IgD-negative memory B cell (primary cell): ENCODE measurements at regions not wholly inside any gene's neighbourhood (a gene's known extent, or its start where the extent isn't known, plus 50 kb on each side); places are given as distances from the start of the nearest gene placed in this dataset.

Experiments used
- H3K27ac Mint-ChIP-seq, 3 donors: one replicate each; pipeline ENCODE4 v1.8.0; 2020 to 2022; ENCODE audit warnings: mild to moderate bottlenecking in 3 of 3, mixed read lengths in 3 of 3, moderate library complexity in 1 of 3
- H3K27me3 Mint-ChIP-seq: one replicate; pipeline ENCODE4 v1.8.0; 2021; ENCODE audit warnings: mixed read lengths
- H3K36me3 Mint-ChIP-seq: one replicate; pipeline ENCODE4 v1.8.0; 2020; ENCODE audit warnings: mild to moderate bottlenecking, mixed read lengths
- H3K4me1 Mint-ChIP-seq, 3 donors: one replicate each; pipeline ENCODE4 v1.8.0; 2020 to 2022; ENCODE audit warnings: mixed read lengths in 3 of 3, mild to moderate bottlenecking in 1 of 3
- H3K4me3 Mint-ChIP-seq, 4 donors: one replicate each; pipeline ENCODE4 v1.8.0; 2020 to 2022; ENCODE audit warnings: mild to moderate bottlenecking in 4 of 4, mixed read lengths in 4 of 4, moderate library complexity in 3 of 4
- H3K9me3 Mint-ChIP-seq, 3 donors: one replicate each; pipeline ENCODE4 v1.8.0; 2020 to 2021; ENCODE audit warnings: mixed read lengths in 3 of 3, mild to moderate bottlenecking in 1 of 3

DNA sequence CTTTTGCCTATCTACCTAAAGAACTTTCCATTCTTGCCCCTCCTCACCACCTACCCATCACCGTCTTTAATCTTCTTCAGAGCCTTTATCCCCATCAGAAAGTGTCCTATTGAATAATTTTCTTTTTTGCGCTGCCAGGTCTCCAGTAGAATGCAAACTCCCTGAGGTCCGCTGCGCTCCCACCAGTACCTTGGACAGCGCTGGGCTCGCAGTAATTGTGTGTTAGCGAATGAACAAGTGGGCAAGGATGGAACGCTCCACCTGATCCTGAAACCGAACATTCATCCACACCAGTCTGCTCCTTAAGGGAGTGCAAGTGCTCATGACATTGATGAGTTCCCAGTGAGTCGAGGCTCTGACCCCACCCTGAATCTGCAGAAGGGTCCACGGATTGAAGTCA is 391.2 kb downstream of the CDH26 start:
- H3K4me1 Mint-ChIP-seq = no peaks in the 10 kb centered on the region
- H3K36me3 Mint-ChIP-seq = no peaks in the 10 kb centered on the region
- H3K27ac Mint-ChIP-seq = no peak overlapping the region
- H3K27me3 Mint-ChIP-seq = no peaks in the 10 kb centered on the region
- no peaks in the 10 kb centered on the region for H3K9me3 Mint-ChIP-seq
- no peak overlapping the region for H3K4me3 Mint-ChIP-seq

DNA sequence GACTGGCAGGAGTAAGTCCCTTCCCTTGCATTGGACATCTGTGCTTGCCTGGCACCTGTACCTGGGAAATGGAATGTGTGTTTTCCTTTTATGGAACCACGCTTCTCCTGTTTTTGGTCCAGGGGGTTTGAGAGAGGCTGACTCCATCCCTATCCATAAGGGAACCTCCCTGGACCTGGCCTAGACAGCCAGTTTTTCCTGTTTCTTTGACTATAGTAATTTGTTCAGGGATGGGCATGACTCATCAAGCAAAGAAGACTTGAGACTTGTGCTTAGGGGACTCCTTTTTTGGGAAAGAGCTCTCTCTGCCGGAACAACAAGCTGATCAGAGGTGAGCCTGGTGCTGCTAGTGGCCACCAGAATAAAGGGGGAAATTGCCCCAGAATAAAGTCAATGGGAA is 393.8 kb downstream of the CDH26 start:
- Mint-ChIP-seq H3K36me3 (no peaks in the 10 kb centered on the region), H3K27me3 (no peaks in the 10 kb centered on the region), H3K9me3 (no peaks in the 10 kb centered on the region), H3K4me1 (no peaks in the 10 kb centered on the region), H3K4me3 (no peak overlapping the region), H3K27ac (no peak overlapping the region)

DNA sequence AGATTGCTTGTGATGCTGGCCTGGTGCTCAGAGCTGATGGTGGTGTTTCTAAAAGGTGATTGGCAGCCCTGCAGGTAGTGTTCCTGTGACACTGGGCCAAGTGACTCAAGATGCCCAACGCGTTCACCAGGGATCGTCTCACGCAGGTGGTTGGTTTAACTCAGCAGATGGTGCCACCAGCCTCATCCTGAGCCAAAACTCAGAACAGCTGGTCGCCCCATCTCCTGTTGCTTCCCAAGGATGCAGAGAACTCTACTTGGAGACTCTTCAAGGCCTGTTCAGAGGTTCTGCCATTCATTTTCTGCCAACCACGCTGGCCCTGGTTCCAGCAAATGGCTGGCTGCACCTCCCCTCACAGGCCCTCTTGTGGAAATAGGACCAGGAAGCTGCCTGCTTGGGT is 394.4 kb downstream of the CDH26 start:
- no peak overlapping the region for H3K27ac Mint-ChIP-seq
- H3K4me1 Mint-ChIP-seq = no peaks in the 10 kb centered on the region
- no peak overlapping the region for H3K4me3 Mint-ChIP-seq
- no peaks in the 10 kb centered on the region for H3K27me3 Mint-ChIP-seq
- no peaks in the 10 kb centered on the region for H3K9me3 Mint-ChIP-seq
- H3K36me3 Mint-ChIP-seq = no peaks in the 10 kb centered on the region

DNA sequence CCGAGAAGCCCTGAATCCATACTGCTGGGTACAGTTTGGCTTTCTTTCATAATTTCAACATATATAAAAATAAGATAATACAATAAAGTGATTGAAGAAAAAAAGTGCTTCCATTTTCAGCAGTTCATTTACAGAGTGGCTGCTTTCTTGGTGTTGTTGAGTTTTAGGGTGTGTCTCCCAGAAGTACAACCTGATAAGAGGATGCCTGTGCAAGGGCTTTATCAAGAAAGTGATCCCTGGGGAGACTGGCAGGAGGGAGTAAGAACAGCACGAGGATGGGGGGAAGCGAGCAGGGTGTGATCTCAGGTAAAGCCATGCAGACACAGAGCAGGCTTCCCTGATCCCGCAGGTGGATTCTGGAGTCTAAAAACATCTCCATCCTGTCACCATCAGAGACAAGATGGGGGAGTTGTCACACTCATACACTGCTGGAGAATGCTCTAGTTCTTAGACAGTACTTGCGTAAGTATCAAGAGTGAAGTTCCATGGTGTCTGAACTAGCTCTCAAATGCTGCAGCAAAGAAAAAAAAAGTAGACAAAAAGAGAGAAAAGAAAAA is 395.9 kb downstream of the CDH26 start:
- Mint-ChIP-seq H3K9me3 (no peaks in the 10 kb centered on the region), H3K27me3 (no peaks in the 10 kb centered on the region), H3K4me1 (no peaks in the 10 kb centered on the region), H3K4me3 (no peak overlapping the region), H3K27ac (no peak overlapping the region), H3K36me3 (no peaks in the 10 kb centered on the region)

- H3K4me3 Mint-ChIP-seq = no peak overlapping the region
- peaks cover 0 to 1% (median 0%) of the 10 kb centered on the region in 3 donors for H3K9me3 Mint-ChIP-seq
- H3K27me3 Mint-ChIP-seq = no peaks in the 10 kb centered on the region
- H3K36me3 Mint-ChIP-seq = no peaks in the 10 kb centered on the region
- no peak overlapping the region for H3K27ac Mint-ChIP-seq
- no peaks in the 10 kb centered on the region for H3K4me1 Mint-ChIP-seq
These were observed 399.9 kb downstream of the CDH26 start for GRCh38 chr20:60358101-60358500.

DNA sequence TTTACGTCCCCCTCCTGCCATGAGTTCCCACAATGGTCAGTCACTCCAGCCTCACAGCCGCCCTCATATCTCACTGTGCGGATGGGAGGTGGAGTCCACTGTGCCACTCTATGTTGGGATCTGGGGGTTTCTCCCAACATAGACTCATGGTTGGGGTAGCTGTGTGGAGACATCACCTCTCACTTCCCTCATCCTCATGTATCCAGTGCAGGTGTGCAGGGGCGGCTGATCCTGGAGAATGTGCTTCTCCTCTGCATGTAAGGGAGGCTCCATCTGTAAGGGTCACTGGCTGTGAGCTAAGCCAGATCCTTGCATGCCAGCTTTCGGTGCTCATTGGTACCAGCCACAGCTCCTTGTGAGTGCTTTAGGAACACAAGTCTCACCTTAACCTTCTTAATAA is 400.8 kb downstream of the CDH26 start:
- no peaks in the 10 kb centered on the region for H3K27me3 Mint-ChIP-seq
- no peak overlapping the region for H3K4me3 Mint-ChIP-seq
- H3K4me1 Mint-ChIP-seq = no peaks in the 10 kb centered on the region
- H3K9me3 Mint-ChIP-seq = peaks cover 0 to 2% (median 0%) of the 10 kb centered on the region in 3 donors
- H3K36me3 Mint-ChIP-seq = no peaks in the 10 kb centered on the region
- H3K27ac Mint-ChIP-seq = no peak overlapping the region

DNA sequence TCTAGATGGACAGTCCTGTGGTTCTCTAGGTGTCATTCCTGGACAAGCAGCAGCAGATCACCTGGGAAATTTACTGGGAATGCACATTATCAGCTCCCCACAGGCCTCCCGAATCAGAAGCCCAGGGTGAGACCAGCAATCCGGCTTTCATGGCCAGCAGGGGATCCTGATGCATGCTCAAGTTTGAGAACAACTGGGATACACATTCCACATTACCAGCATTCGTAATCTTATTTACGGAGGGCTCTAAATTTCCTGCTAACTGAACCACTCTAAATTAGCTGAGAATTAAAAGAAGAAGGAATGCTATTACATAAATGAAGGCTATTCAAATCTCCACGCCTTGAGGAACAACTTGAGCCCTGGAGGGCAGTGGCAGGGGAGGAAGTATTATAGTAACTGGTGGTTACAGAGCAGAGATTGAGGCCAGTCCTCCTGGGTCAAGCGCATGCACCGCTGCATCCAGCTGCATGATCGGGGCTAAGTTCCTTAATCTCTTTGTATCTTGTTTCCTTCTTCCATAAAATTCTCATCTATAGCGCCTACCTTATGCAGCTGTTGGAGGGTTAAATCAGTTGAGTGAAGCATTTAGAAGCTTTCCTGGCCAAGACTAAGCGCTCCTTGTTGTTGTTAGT is 403.7 kb downstream of the CDH26 start:
- no peaks in the 10 kb centered on the region for H3K4me1 Mint-ChIP-seq
- H3K27ac Mint-ChIP-seq = no peak overlapping the region
- no peak overlapping the region for H3K4me3 Mint-ChIP-seq
- H3K27me3 Mint-ChIP-seq = no peaks in the 10 kb centered on the region
- H3K9me3 Mint-ChIP-seq = peaks cover 0 to 5% (median 0%) of the 10 kb centered on the region in 3 donors
- no peaks in the 10 kb centered on the region for H3K36me3 Mint-ChIP-seq

DNA sequence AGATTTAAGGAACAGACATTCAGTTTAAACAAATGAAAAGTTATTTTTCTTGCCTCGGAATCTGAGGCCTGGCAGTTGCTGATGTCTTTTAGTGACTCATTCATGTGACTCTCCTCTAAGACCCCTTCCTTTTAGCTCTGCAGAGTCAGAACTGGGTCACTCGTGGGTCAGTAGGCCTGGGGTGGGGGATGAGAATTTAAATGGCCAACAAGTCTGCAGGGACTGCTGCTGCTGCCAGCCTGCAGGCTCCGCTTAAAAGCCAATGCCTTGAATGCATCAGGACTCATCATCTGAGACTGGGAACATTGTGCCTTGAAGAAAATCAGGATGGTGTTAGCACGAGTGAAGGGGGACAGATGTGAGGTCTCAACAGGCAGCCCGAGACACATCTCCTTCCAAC is 404.3 kb downstream of the CDH26 start:
- H3K36me3 Mint-ChIP-seq = no peaks in the 10 kb centered on the region
- no peaks in the 10 kb centered on the region for H3K4me1 Mint-ChIP-seq
- peaks cover 0 to 5% (median 0%) of the 10 kb centered on the region in 3 donors for H3K9me3 Mint-ChIP-seq
- no peak overlapping the region for H3K27ac Mint-ChIP-seq
- no peak overlapping the region for H3K4me3 Mint-ChIP-seq
- no peaks in the 10 kb centered on the region for H3K27me3 Mint-ChIP-seq

- Mint-ChIP-seq H3K4me1 (no peaks in the 10 kb centered on the region), H3K4me3 (no peak overlapping the region), H3K27ac (no peak overlapping the region), H3K27me3 (no peaks in the 10 kb centered on the region), H3K36me3 (no peaks in the 10 kb centered on the region), H3K9me3 (peaks cover 0 to 5% (median 3%) of the 10 kb centered on the region in 3 donors)
These were observed 405.5 kb downstream of the CDH26 start for GRCh38 chr20:60363698-60364097.

GRCh38 chr20:60365064-60365666 is 406.9 kb downstream of the CDH26 start:
- Mint-ChIP-seq H3K4me1 (no peaks in the 10 kb centered on the region), H3K4me3 (no peak overlapping the region), H3K27ac (no peak overlapping the region), H3K36me3 (no peaks in the 10 kb centered on the region), H3K27me3 (no peaks in the 10 kb centered on the region), H3K9me3 (peaks cover 0 to 13% (median 7%) of the 10 kb centered on the region in 3 donors)

DNA sequence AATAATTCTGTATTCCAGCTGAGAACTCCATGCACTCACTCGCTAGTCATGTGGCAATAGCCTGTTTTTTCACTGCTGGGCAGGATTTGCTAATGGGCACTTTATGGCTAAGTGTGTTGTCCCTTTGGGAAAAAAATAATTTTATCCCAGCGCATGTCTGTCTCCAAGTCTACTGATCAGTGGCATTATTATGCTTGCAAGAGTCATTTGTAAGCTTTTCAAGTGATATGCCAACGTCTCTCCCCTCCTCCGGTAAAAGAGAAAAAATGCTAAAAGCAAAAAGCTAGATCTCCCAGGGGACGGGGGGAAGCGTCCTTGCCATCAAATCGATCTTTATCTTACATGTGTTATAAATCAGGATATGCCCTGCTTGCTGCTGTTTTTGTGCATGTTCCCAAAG is 407.7 kb downstream of the CDH26 start:
- Mint-ChIP-seq H3K27ac (no peak overlapping the region), H3K4me1 (no peaks in the 10 kb centered on the region), H3K4me3 (no peak overlapping the region), H3K27me3 (no peaks in the 10 kb centered on the region), H3K36me3 (peaks cover 2% of the 10 kb centered on the region), H3K9me3 (peaks cover 0 to 13% (median 7%) of the 10 kb centered on the region in 3 donors)

- H3K27ac Mint-ChIP-seq = no peak overlapping the region
- H3K27me3 Mint-ChIP-seq = no peaks in the 10 kb centered on the region
- no peaks in the 10 kb centered on the region for H3K4me1 Mint-ChIP-seq
- peaks cover 2 to 18% (median 3%) of the 10 kb centered on the region in 3 donors for H3K9me3 Mint-ChIP-seq
- H3K4me3 Mint-ChIP-seq = no peak overlapping the region
- peaks cover 2% of the 10 kb centered on the region for H3K36me3 Mint-ChIP-seq
These were observed 413.2 kb downstream of the CDH26 start for GRCh38 chr20:60371384-60371783.

DNA sequence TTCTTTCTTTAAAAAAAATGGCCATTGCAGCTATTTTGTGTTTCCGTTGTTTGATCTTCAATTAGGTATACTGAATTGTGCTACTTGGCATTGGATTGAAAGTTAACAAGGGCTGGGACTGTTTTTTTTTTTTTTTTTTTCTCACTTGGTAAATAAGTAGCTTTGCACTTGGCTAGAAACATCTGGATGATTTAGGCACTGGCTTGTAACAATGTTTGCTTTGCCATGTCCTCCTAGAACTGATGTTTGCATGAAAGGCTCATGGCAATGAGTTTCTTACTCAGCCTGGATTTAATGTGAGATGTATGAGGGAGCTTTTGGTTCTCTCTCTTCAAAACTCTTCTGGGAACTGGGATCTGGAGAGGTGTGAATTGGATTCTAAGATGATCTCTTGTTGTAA is 414.1 kb downstream of the CDH26 start:
- no peak overlapping the region for H3K27ac Mint-ChIP-seq
- H3K9me3 Mint-ChIP-seq = peaks cover 3 to 21% (median 4%) of the 10 kb centered on the region in 3 donors
- H3K27me3 Mint-ChIP-seq = no peaks in the 10 kb centered on the region
- H3K4me1 Mint-ChIP-seq = no peaks in the 10 kb centered on the region
- H3K4me3 Mint-ChIP-seq = no peak overlapping the region
- peaks cover 2% of the 10 kb centered on the region for H3K36me3 Mint-ChIP-seq

DNA sequence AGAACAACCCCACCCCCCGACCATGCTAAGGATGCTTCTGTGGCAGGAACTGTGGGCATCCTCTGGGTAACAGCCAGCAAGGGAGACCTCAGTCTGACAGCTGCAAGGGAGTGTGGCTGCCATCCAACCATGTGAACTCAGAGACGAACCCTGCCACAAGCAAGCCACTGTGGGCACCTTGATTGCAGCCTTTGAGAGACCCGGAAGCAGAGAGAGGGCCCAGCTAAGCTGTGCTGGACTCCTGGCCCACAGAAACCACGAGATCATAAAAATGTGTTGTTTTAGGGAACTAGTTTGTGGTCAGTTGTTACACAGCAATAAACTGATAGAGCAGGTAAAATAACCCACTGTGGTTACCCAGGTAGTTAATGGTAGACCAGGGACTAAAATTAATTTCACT is 414.6 kb downstream of the CDH26 start:
- no peak overlapping the region for H3K27ac Mint-ChIP-seq
- peaks cover 3 to 22% (median 4%) of the 10 kb centered on the region in 3 donors for H3K9me3 Mint-ChIP-seq
- H3K4me3 Mint-ChIP-seq = no peak overlapping the region
- H3K36me3 Mint-ChIP-seq = peaks cover 2% of the 10 kb centered on the region
- no peaks in the 10 kb centered on the region for H3K27me3 Mint-ChIP-seq
- H3K4me1 Mint-ChIP-seq = no peaks in the 10 kb centered on the region

GRCh38 chr20:60378620-60379019 is 420.4 kb downstream of the CDH26 start:
- H3K9me3 Mint-ChIP-seq = peaks cover 7 to 27% (median 8%) of the 10 kb centered on the region in 3 donors
- H3K36me3 Mint-ChIP-seq = no peaks in the 10 kb centered on the region
- no peak overlapping the region for H3K4me3 Mint-ChIP-seq
- H3K4me1 Mint-ChIP-seq = no peaks in the 10 kb centered on the region
- no peaks in the 10 kb centered on the region for H3K27me3 Mint-ChIP-seq
- no peak overlapping the region for H3K27ac Mint-ChIP-seq
